ENCODE measurements at regions not wholly inside any gene's neighbourhood (a gene's known extent, or its start where the extent isn't known, plus 50 kb on each side); places are given as distances from the start of the nearest gene placed in this dataset.

DNA sequence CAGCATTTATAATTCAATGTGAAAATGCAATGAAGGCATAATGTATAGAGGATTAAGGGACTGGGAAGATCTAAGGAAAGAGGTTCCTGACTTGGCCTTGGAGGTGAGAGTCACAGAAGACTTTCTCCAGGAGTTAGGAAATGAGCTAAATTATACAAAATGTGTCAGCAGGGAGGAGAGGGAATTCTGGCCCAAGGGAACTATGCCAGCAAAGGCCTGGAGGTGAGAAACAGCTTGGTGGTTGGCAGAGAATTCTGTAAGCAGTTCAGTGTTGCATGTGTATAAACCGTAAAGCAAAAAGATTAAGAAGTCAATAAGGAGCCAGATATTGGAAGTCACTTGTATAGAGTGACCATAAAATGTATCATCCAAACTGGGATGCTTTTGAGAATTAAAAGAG, 142.2 kb upstream of the SESN3 start:
- H3K4me1 Mint-ChIP-seq, result peaks cover 29% of the 10 kb centered on the region
- no peaks in the 10 kb centered on the region for H3K9me3 Mint-ChIP-seq
- TF ChIP-seq ZNF121 (CRISPR knock-in tag; IDR thresholded peaks at IDR 0.05), result no peak
- TF ChIP-seq, protein P1, sequence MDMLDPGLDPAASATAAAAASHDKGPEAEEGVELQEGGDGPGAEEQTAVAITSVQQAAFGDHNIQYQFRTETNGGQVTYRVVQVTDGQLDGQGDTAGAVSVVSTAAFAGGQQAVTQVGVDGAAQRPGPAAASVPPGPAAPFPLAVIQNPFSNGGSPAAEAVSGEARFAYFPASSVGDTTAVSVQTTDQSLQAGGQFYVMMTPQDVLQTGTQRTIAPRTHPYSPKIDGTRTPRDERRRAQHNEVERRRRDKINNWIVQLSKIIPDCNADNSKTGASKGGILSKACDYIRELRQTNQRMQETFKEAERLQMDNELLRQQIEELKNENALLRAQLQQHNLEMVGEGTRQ (CRISPR knock-in tag; IDR thresholded peaks at IDR 0.05), result no peak
- TF ChIP-seq ZNF232 (CRISPR knock-in tag; IDR thresholded peaks at IDR 0.05), result no peak
- H3K36me3 Mint-ChIP-seq, result no peaks in the 10 kb centered on the region
- DNase-seq (ENCODE audit: low spot score) (no peak), ATAC-seq (no peak)
- H3K27ac Mint-ChIP-seq, result no peak overlapping the region
- POLR2A ChIA-PET, result no interaction called here
- no peak overlapping the region for H3K4me3 Mint-ChIP-seq
- no peaks in the 10 kb centered on the region; the same call in 1 of the 2 replicates for H3K27me3 Mint-ChIP-seq (ENCODE audit: low read depth)
- CTCF ChIA-PET, result no interaction called here

DNA sequence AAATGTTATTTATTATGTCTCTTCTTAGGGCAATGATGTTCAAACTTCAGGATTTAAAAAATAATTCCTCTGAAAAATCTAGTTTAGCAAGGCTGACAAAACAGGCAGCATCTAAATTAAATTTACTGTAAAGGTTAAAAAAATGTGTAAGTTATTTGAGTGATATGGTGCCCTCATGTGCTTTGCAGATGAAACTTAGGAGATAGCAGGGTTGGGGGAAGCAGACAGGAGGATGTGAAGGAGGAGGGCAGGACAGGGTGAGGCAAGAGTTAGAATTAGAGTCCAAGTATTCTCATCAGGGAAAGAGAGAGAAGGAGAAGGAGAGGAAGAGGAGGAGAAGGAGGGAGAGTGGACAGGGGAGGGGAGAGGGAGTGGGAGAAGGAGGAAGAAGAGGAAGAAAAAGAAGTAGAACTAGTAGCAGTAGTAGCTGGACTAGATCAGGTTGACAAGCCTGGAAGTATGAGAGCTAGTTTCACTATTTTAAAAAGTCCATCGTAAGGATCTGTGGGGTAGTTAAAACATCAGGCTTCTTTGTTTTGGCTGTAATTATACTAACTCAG, 141.2 kb upstream of the SESN3 start:
- DNase-seq (ENCODE audit: low spot score) (no peak), ATAC-seq (no peak)
- no peak for TF ChIP-seq SP1 (CRISPR knock-in tag; conservative IDR thresholded peaks at IDR 0.05)
- TF ChIP-seq, protein P2, sequence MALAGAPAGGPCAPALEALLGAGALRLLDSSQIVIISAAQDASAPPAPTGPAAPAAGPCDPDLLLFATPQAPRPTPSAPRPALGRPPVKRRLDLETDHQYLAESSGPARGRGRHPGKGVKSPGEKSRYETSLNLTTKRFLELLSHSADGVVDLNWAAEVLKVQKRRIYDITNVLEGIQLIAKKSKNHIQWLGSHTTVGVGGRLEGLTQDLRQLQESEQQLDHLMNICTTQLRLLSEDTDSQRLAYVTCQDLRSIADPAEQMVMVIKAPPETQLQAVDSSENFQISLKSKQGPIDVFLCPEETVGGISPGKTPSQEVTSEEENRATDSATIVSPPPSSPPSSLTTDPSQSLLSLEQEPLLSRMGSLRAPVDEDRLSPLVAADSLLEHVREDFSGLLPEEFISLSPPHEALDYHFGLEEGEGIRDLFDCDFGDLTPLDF (CRISPR knock-in tag; IDR thresholded peaks at IDR 0.05), result no peak
- TF ChIP-seq HMGA2 (CRISPR knock-in tag; IDR thresholded peaks at IDR 0.05), result no peak
- TF ChIP-seq, protein P3, sequence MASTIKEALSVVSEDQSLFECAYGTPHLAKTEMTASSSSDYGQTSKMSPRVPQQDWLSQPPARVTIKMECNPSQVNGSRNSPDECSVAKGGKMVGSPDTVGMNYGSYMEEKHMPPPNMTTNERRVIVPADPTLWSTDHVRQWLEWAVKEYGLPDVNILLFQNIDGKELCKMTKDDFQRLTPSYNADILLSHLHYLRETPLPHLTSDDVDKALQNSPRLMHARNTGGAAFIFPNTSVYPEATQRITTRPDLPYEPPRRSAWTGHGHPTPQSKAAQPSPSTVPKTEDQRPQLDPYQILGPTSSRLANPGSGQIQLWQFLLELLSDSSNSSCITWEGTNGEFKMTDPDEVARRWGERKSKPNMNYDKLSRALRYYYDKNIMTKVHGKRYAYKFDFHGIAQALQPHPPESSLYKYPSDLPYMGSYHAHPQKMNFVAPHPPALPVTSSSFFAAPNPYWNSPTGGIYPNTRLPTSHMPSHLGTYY (CRISPR knock-in tag; IDR thresholded peaks at IDR 0.05), result no peak
- TF ChIP-seq, protein P4, sequence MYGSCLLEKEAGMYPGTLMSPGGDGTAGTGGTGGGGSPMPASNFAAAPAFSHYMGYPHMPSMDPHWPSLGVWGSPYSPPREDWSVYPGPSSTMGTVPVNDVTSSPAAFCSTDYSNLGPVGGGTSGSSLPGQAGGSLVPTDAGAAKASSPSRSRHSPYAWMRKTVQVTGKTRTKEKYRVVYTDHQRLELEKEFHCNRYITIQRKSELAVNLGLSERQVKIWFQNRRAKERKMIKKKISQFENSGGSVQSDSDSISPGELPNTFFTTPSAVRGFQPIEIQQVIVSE (CRISPR knock-in tag; IDR thresholded peaks at IDR 0.05; ENCODE audit: borderline replicate concordance), result no peak
- no peak for TF ChIP-seq ZNF317 (CRISPR knock-in tag; IDR thresholded peaks at IDR 0.05; ENCODE audit: borderline replicate concordance, low read depth)
- TF ChIP-seq ZNF219 (CRISPR knock-in tag; IDR thresholded peaks at IDR 0.05; ENCODE audit: borderline replicate concordance), result no peak
- TF ChIP-seq ZNF671 (CRISPR knock-in tag; IDR thresholded peaks at IDR 0.05), result no peak
- no peak for TF ChIP-seq CBFB (CRISPR knock-in tag; IDR thresholded peaks at IDR 0.05; ENCODE audit: low read depth)
- TF ChIP-seq, protein P5, sequence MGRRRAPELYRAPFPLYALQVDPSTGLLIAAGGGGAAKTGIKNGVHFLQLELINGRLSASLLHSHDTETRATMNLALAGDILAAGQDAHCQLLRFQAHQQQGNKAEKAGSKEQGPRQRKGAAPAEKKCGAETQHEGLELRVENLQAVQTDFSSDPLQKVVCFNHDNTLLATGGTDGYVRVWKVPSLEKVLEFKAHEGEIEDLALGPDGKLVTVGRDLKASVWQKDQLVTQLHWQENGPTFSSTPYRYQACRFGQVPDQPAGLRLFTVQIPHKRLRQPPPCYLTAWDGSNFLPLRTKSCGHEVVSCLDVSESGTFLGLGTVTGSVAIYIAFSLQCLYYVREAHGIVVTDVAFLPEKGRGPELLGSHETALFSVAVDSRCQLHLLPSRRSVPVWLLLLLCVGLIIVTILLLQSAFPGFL (CRISPR knock-in tag; IDR thresholded peaks at IDR 0.05; ENCODE audit: borderline replicate concordance), result no peak
- TF ChIP-seq, protein P6, sequence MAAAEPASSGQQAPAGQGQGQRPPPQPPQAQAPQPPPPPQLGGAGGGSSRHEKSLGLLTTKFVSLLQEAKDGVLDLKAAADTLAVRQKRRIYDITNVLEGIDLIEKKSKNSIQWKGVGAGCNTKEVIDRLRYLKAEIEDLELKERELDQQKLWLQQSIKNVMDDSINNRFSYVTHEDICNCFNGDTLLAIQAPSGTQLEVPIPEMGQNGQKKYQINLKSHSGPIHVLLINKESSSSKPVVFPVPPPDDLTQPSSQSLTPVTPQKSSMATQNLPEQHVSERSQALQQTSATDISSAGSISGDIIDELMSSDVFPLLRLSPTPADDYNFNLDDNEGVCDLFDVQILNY (CRISPR knock-in tag; IDR thresholded peaks at IDR 0.05), result no peak
- no peak for TF ChIP-seq NR2C2 (CRISPR knock-in tag; IDR thresholded peaks at IDR 0.05)
- H3K27me3 Mint-ChIP-seq (ENCODE audit: low read depth), result no peaks in the 10 kb centered on the region; the same call in 1 of the 2 replicates
- no peak overlapping the region for H3K27ac Mint-ChIP-seq
- ChIA-PET CTCF (no interaction called here), POLR2A (no interaction called here)
- H3K4me3 Mint-ChIP-seq, result no peak overlapping the region
- H3K4me1 Mint-ChIP-seq, result peaks cover 29% of the 10 kb centered on the region
- H3K36me3 Mint-ChIP-seq, result no peaks in the 10 kb centered on the region
- no peaks in the 10 kb centered on the region for H3K9me3 Mint-ChIP-seq

DNA sequence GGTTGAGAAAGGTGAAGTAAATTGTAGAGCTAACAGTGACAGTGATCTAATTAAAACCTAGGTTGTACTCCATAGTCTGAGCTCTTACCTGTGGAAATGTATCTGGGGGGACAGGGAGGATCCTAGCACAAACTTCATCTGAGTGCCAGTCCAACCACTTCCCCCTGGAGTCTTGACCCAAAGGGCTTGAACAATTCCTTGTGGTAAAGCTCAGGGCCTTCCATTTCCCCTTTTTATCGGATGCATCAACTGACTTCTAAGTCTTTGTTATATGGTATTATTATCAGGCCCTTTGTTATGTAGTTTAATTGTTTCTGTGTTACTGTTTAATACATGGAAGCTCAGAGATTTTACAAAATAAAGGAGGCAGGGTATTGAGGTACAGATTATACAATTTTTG, 140.2 kb upstream of the SESN3 start:
- POLR2A ChIA-PET, result interaction anchor here (0.6 kb wide), 1 partner anchor 414 kb away, joined by 4 read pairs; no protein-coding TSS in a partner anchor
- ATAC-seq (no peak), DNase-seq (ENCODE audit: low spot score) (no peak)
- CTCF ChIA-PET, result interaction anchor here (0.8 to 1.9 kb wide), 7 partner anchors 11 to 334 kb away, joined by 3 to 11 read pairs (median 4); no protein-coding TSS in a partner anchor
- Mint-ChIP-seq H3K9me3 (no peaks in the 10 kb centered on the region), H3K27me3 (ENCODE audit: low read depth) (no peaks in the 10 kb centered on the region; the same call in 1 of the 2 replicates), H3K36me3 (no peaks in the 10 kb centered on the region), H3K4me1 (peaks cover 23% of the 10 kb centered on the region), H3K27ac (no peak overlapping the region), H3K4me3 (no peak overlapping the region)
- TF ChIP-seq, protein P7, sequence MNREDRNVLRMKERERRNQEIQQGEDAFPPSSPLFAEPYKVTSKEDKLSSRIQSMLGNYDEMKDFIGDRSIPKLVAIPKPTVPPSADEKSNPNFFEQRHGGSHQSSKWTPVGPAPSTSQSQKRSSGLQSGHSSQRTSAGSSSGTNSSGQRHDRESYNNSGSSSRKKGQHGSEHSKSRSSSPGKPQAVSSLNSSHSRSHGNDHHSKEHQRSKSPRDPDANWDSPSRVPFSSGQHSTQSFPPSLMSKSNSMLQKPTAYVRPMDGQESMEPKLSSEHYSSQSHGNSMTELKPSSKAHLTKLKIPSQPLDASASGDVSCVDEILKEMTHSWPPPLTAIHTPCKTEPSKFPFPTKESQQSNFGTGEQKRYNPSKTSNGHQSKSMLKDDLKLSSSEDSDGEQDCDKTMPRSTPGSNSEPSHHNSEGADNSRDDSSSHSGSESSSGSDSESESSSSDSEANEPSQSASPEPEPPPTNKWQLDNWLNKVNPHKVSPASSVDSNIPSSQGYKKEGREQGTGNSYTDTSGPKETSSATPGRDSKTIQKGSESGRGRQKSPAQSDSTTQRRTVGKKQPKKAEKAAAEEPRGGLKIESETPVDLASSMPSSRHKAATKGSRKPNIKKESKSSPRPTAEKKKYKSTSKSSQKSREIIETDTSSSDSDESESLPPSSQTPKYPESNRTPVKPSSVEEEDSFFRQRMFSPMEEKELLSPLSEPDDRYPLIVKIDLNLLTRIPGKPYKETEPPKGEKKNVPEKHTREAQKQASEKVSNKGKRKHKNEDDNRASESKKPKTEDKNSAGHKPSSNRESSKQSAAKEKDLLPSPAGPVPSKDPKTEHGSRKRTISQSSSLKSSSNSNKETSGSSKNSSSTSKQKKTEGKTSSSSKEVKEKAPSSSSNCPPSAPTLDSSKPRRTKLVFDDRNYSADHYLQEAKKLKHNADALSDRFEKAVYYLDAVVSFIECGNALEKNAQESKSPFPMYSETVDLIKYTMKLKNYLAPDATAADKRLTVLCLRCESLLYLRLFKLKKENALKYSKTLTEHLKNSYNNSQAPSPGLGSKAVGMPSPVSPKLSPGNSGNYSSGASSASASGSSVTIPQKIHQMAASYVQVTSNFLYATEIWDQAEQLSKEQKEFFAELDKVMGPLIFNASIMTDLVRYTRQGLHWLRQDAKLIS (CRISPR knock-in tag; IDR thresholded peaks at IDR 0.05; ENCODE audit: borderline replicate concordance), result no peak
- no peak for TF ChIP-seq ATF1 (CRISPR knock-in tag; IDR thresholded peaks at IDR 0.05)
- TF ChIP-seq, protein P8, sequence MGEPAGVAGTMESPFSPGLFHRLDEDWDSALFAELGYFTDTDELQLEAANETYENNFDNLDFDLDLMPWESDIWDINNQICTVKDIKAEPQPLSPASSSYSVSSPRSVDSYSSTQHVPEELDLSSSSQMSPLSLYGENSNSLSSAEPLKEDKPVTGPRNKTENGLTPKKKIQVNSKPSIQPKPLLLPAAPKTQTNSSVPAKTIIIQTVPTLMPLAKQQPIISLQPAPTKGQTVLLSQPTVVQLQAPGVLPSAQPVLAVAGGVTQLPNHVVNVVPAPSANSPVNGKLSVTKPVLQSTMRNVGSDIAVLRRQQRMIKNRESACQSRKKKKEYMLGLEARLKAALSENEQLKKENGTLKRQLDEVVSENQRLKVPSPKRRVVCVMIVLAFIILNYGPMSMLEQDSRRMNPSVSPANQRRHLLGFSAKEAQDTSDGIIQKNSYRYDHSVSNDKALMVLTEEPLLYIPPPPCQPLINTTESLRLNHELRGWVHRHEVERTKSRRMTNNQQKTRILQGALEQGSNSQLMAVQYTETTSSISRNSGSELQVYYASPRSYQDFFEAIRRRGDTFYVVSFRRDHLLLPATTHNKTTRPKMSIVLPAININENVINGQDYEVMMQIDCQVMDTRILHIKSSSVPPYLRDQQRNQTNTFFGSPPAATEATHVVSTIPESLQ (CRISPR knock-in tag; IDR thresholded peaks at IDR 0.05), result no peak
- TF ChIP-seq JUN (CRISPR knock-in tag; IDR thresholded peaks at IDR 0.05), result no peak

All from WTC11 (cell line).